ENCODE measurements at regions not wholly inside any gene's neighbourhood (a gene's known extent, or its start where the extent isn't known, plus 50 kb on each side); places are given as distances from the start of the nearest gene placed in this dataset.

DNA sequence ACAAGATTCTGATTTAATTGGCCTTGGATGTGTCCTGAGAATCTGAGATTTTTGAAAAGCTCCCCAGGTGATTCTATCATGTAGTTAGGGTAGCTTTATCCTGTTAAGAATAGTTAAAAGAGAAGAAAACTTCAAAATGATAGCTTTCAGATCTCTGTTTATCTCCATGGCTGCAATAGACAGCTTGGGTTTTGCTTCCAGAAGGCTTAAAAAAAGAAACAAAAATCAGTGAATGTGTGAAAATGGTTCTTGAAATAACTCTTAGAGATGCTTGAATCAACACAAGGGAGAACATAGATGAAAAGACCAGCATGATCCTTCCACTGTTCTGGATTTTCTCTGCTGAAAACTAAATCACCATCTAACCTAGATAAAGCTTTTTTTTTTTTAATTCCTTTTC is 60.8 kb upstream of the TMC3 start:
- Histone ChIP-seq H3K27me3 (ENCODE audit: control insufficient read depth, insufficient read depth, low read length) (no peaks in the 10 kb centered on the region), H3K36me3 (ENCODE audit: control insufficient read depth, insufficient read depth, low read length) (no peaks in the 10 kb centered on the region), H3K4me3 (ENCODE audit: low read depth, low read length) (no peak overlapping the region)
- no peak for FAIRE-seq
- no peak for DNase-seq (ENCODE audit: low read depth)
- TF ChIP-seq, protein P1, sequence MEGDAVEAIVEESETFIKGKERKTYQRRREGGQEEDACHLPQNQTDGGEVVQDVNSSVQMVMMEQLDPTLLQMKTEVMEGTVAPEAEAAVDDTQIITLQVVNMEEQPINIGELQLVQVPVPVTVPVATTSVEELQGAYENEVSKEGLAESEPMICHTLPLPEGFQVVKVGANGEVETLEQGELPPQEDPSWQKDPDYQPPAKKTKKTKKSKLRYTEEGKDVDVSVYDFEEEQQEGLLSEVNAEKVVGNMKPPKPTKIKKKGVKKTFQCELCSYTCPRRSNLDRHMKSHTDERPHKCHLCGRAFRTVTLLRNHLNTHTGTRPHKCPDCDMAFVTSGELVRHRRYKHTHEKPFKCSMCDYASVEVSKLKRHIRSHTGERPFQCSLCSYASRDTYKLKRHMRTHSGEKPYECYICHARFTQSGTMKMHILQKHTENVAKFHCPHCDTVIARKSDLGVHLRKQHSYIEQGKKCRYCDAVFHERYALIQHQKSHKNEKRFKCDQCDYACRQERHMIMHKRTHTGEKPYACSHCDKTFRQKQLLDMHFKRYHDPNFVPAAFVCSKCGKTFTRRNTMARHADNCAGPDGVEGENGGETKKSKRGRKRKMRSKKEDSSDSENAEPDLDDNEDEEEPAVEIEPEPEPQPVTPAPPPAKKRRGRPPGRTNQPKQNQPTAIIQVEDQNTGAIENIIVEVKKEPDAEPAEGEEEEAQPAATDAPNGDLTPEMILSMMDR (IDR thresholded peaks at IDR 0.05; ENCODE audit: insufficient read depth, low read length, severe bottlenecking) = no peak

DNA sequence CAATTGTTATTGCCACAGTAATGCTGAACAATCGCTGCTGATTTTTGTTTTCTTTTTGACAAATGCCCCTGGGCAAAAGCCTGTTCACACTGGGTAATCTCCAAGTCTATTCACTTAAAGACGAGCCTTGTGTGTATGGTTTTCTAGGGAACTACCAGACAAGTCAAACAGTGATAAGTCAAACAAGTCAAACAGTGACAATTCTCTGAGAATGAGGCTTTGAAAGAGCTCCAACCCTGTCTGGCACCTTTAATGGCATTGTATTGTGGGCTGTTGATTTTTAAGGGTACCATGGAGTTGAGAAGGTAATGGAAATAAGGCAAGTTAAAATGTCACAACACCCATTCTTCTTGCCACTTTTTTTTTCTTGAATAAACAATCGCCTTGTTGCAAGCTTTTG is 59.4 kb upstream of the TMC3 start:
- Histone ChIP-seq H3K27me3 (ENCODE audit: control insufficient read depth, insufficient read depth, low read length) (no peaks in the 10 kb centered on the region), H3K36me3 (ENCODE audit: control insufficient read depth, insufficient read depth, low read length) (no peaks in the 10 kb centered on the region), H3K4me3 (ENCODE audit: low read depth, low read length) (no peak overlapping the region)
- TF ChIP-seq, protein P1 (IDR thresholded peaks at IDR 0.05; ENCODE audit: insufficient read depth, low read length, severe bottlenecking) = no peak
- FAIRE-seq = no peak
- DNase-seq (ENCODE audit: low read depth) = peak; percentile 27

DNA sequence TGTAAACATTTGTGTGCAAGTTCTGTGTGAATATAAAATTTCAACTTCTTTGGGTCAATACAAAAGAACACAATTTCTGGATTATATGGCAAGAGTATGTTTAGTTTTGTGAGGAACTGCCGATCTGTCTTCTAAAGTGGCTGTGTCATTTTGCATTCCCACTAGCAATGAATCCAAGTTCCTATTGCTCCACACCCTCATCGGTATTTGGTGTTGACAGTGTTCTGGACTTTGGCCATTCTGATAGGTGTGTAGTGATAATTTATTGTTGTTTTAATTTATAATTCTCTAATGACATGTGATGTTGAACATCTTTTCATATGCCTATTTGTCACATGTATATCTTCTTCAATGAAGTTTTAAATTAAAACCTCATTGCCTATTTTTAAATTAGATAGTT is 58.2 kb upstream of the TMC3 start:
- DNase-seq (ENCODE audit: low read depth) = no peak
- TF ChIP-seq, protein P1 (IDR thresholded peaks at IDR 0.05; ENCODE audit: insufficient read depth, low read length, severe bottlenecking) = no peak
- no peaks in the 10 kb centered on the region for H3K27me3 ChIP-seq (ENCODE audit: control insufficient read depth, insufficient read depth, low read length)
- FAIRE-seq = no peak
- no peaks in the 10 kb centered on the region for H3K36me3 ChIP-seq (ENCODE audit: control insufficient read depth, insufficient read depth, low read length)
- H3K4me3 ChIP-seq (ENCODE audit: low read depth, low read length) = no peak overlapping the region

DNA sequence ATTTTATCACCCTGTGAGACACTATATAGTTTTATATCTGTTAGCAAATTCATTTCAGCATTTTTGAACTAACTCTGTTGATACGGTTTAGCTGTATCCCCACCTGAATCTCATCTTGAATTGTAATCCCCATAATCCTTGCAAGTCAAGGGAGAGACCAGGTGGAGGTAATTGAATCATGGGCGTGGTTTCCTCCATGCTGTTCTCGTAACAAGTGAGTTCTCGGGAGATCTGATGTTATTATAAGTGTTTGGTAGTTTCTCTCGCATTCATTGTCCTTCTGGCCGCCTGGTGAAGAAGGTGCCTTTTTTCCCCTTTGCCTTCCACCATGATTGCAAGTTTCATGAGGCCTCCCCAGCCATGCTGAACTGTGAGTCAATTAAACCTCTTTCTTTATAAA is 53.2 kb upstream of the TMC3 start:
- Histone ChIP-seq H3K4me3 (ENCODE audit: low read depth, low read length) (no peak overlapping the region), H3K27me3 (ENCODE audit: control insufficient read depth, insufficient read depth, low read length) (no peaks in the 10 kb centered on the region), H3K36me3 (ENCODE audit: control insufficient read depth, insufficient read depth, low read length) (no peaks in the 10 kb centered on the region)
- no peak for DNase-seq (ENCODE audit: low read depth)
- TF ChIP-seq, protein P1 (IDR thresholded peaks at IDR 0.05; ENCODE audit: insufficient read depth, low read length, severe bottlenecking) = no peak
- FAIRE-seq = no peak

DNA sequence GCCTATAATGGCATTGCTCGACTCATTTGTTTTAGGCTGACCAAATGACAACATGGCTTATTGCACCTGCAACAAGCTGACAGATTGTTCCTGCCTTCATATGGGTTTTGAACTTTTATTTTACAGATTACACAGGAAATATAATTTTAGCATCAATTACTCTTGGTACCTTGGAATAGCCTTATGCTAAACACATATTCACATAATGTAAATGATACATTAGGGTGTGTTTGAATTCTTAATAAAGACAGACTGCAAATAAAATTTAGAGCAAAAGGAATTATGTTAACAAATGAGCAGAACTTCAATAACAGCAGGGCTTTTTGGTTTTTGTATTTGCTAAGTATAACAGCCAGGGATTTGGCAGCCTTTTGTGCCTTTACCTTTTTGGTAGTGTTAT is 51.9 kb upstream of the TMC3 start:
- DNase-seq (ENCODE audit: low read depth) = no peak
- TF ChIP-seq, protein P1 (IDR thresholded peaks at IDR 0.05; ENCODE audit: insufficient read depth, low read length, severe bottlenecking) = no peak
- FAIRE-seq = no peak

More for the DNA sequence above, 51.9 kb upstream of the TMC3 start:
- no peaks in the 10 kb centered on the region for H3K36me3 ChIP-seq (ENCODE audit: control insufficient read depth, insufficient read depth, low read length)
- H3K27me3 ChIP-seq (ENCODE audit: control insufficient read depth, insufficient read depth, low read length) = no peaks in the 10 kb centered on the region
- H3K4me3 ChIP-seq (ENCODE audit: low read depth, low read length) = no peak overlapping the region

Measured in bronchial epithelial cell (primary cell).